WTC11 (cell line): ENCODE measurements at regions not wholly inside any gene's neighbourhood (a gene's known extent, or its start where the extent isn't known, plus 50 kb on each side); places are given as distances from the start of the nearest gene placed in this dataset.

Source experiments
- ATAC-seq: fragments of 200-7000 bp; cut with Tn5 transposase; 2 replicates; pipeline ENCODE4 v1.10.0; 2021; ENCODE audit warnings: mild to moderate bottlenecking, moderate library complexity
- CTCF ChIA-PET: fragments of 300-600 bp; sonication (Branson Sonifier 250); formaldehyde crosslinking; loops from one replicate; lab custom pipeline; 2021; ENCODE audit warnings: antibody characterized with exemption; lab: Charles Lee
- POLR2A ChIA-PET: fragments of 350-600 bp; sonication (Branson Sonifier 250); formaldehyde crosslinking; loops from one replicate; lab custom pipeline; 2021; ENCODE audit warnings: antibody characterized with exemption; lab: Charles Lee
- DNase-seq: peaks from one replicate; pipeline ENCODE4 v3.0.0; 2021; ENCODE audit warnings: low spot score
- H3K27ac Mint-ChIP-seq: 2 replicates; pipeline ENCODE4 v1.8.0; 2021; ENCODE audit warnings: mixed read lengths
- H3K27me3 Mint-ChIP-seq: 2 replicates; pipeline ENCODE4 v1.8.0; 2021; ENCODE audit warnings: low read depth, mild to moderate bottlenecking, moderate library complexity, mixed read lengths
- H3K36me3 Mint-ChIP-seq: 2 replicates; pipeline ENCODE4 v1.8.0; 2021; ENCODE audit warnings: mixed read lengths
- H3K4me1 Mint-ChIP-seq: 2 replicates; pipeline ENCODE4 v1.8.0; 2022; ENCODE audit warnings: mixed read lengths
- H3K4me3 Mint-ChIP-seq: 2 replicates; pipeline ENCODE4 v1.8.0; 2021; ENCODE audit warnings: mild to moderate bottlenecking, moderate library complexity, mixed read lengths
- H3K9me3 Mint-ChIP-seq: 2 replicates; pipeline ENCODE4 v1.8.0; 2021; ENCODE audit warnings: mixed read lengths
- EMX1 ChIP-seq: fragments of 250-450 bp; sonication (Bioruptor Pico); IDR thresholded peaks from 2 replicates; pipeline ENCODE4 v1.8.0; 2021; ENCODE audit warnings: mild to moderate bottlenecking
- IRF2 ChIP-seq: sonication (generic); formaldehyde crosslinking; IDR thresholded peaks from 2 replicates; pipeline ENCODE4 v1.8.0; 2022; ENCODE audit warnings: low read depth, missing genetic modification reagents, borderline replicate concordance
- OVOL2 ChIP-seq: fragments of 250-450 bp; sonication (Bioruptor Pico); IDR thresholded peaks from 2 replicates; pipeline ENCODE4 v1.9.0; 2021; ENCODE audit warnings: mild to moderate bottlenecking, borderline replicate concordance
- SOX15 ChIP-seq: fragments of 250-450 bp; sonication (Bioruptor Pico); IDR thresholded peaks from 2 replicates; pipeline ENCODE4 v1.9.0; 2021; ENCODE audit warnings: mild to moderate bottlenecking
- ZBTB21 ChIP-seq: sonication (generic); formaldehyde crosslinking; IDR thresholded peaks from 2 replicates; pipeline ENCODE4 v1.8.1; 2023; ENCODE audit warnings: mild to moderate bottlenecking, missing genetic modification reagents, borderline replicate concordance
- ZNF121 ChIP-seq: sonication (generic); formaldehyde crosslinking; IDR thresholded peaks from 2 replicates; pipeline ENCODE4 v1.8.0; 2023; ENCODE audit warnings: missing genetic modification reagents
- ZNF263 ChIP-seq: sonication (generic); formaldehyde crosslinking; IDR thresholded peaks from 2 replicates; pipeline ENCODE4 v1.8.1; 2022; ENCODE audit warnings: low read depth, mild to moderate bottlenecking, moderate library complexity, missing genetic modification reagents
- ZNF671 ChIP-seq: fragments of 250-450 bp; sonication (Bioruptor Pico); IDR thresholded peaks from 2 replicates; pipeline ENCODE4 v1.8.0; 2021; ENCODE audit warnings: mild to moderate bottlenecking
- TF ChIP-seq, protein P1 (sequence below): fragments of 250-450 bp; sonication (Bioruptor Pico); conservative IDR thresholded peaks from 2 replicates; pipeline ENCODE4 v1.9.0; 2021; ENCODE audit warnings: mild to moderate bottlenecking
- TF ChIP-seq, protein P2 (sequence below): sonication (generic); formaldehyde crosslinking; IDR thresholded peaks from 2 replicates; pipeline ENCODE4 v1.8.1; 2023; ENCODE audit warnings: mild to moderate bottlenecking, missing genetic modification reagents
- TF ChIP-seq, protein P3 (sequence below): sonication (generic); formaldehyde crosslinking; IDR thresholded peaks from 2 replicates; pipeline ENCODE4 v1.8.0; 2023; ENCODE audit warnings: mild to moderate bottlenecking, missing genetic modification reagents
- TF ChIP-seq, protein P4 (sequence below): sonication (generic); formaldehyde crosslinking; IDR thresholded peaks from 2 replicates; pipeline ENCODE4 v1.8.1; 2023; ENCODE audit warnings: mild to moderate bottlenecking, missing genetic modification reagents
- TF ChIP-seq, protein P5 (sequence below): sonication (generic); formaldehyde crosslinking; IDR thresholded peaks from 2 replicates; pipeline ENCODE4 v1.8.0; 2023; ENCODE audit warnings: missing genetic modification reagents, mild to moderate bottlenecking, borderline replicate concordance

DNA sequence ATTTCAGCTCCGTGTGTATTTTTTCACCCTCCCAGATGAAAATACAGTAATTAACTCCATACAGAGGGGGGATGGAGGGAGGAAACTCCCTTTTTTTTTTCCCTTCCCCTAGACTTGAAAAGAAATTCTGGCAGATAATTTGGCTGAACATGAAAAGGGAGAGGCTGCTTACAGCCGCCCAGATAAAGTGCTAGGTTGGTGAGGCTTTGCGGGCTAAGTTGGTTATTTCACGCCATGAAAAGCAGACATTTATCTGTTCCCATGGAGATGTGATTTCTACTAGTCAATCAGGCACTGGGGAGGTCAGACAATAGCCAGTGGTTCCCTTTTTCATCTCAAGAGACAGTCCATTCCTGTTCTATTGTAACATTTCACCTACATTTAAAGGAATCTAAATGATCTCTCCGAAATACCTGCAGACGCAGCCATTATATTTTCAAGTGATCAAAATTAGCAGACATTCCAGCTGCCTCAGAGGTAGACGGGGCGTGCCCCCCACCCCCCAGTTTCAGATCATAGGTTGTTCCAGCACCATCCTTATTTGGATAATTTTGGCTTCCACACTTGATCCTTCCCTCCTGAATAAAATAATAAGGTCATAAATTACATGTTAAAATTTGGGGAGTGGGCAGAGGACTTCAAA, 143.9 kb upstream of the ZNF217 start:
- CTCF ChIA-PET, result interaction anchor here (1.0 to 1.4 kb wide), 4 partner anchors 16 to 202 kb away, joined by 3 to 8 read pairs (median 4); no protein-coding TSS in a partner anchor
- H3K36me3 Mint-ChIP-seq, result no peaks in the 10 kb centered on the region
- DNase-seq (no peak), ATAC-seq (no peak)
- peak overlapping the region; percentile 99 for H3K27ac Mint-ChIP-seq
- H3K9me3 Mint-ChIP-seq, result no peaks in the 10 kb centered on the region
- peak overlapping the region; percentile 53 for H3K4me3 Mint-ChIP-seq
- POLR2A ChIA-PET, result interaction anchor here (0.8 to 2.1 kb wide), 4 partner anchors 15 to 147 kb away, joined by 3 to 12 read pairs (median 3); no protein-coding TSS in a partner anchor
- peaks cover 77% of the 10 kb centered on the region for H3K4me1 Mint-ChIP-seq
- TF ChIP-seq, protein P1, sequence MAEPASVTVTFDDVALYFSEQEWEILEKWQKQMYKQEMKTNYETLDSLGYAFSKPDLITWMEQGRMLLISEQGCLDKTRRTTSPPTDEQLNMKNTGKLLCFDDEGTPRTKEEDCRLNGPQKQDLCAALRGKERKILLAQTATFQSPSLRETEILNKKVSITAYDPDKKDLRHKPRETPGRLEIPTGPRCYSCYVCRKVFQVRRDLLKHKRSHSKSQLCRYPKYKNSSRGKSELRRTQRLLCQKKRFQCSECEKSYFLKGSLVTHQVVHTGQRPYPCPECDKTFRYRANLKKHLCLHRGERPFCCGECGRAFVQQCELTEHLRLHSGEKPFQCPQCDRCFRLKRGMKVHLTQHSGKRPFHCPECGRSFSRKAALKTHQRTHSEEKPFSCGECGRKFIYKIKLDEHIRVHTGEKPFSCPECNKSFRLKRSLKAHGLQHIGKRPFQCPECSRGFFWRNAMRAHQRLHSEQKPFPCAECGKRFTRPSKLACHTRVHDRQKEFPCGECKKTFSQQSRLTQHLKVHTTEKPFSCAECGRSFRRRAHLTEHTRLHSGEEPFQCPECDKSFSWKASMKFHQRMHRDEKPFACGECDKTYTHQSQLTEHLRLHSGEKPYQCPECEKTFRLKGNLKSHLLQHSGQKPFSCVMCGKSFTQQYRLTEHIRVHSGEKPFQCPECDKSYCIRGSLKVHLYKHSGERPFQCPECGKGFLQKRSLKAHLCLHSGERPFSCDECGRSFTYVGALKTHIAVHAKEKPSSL, result no peak
- TF ChIP-seq EMX1 (CRISPR knock-in tag), result no peak
- TF ChIP-seq, protein P2, sequence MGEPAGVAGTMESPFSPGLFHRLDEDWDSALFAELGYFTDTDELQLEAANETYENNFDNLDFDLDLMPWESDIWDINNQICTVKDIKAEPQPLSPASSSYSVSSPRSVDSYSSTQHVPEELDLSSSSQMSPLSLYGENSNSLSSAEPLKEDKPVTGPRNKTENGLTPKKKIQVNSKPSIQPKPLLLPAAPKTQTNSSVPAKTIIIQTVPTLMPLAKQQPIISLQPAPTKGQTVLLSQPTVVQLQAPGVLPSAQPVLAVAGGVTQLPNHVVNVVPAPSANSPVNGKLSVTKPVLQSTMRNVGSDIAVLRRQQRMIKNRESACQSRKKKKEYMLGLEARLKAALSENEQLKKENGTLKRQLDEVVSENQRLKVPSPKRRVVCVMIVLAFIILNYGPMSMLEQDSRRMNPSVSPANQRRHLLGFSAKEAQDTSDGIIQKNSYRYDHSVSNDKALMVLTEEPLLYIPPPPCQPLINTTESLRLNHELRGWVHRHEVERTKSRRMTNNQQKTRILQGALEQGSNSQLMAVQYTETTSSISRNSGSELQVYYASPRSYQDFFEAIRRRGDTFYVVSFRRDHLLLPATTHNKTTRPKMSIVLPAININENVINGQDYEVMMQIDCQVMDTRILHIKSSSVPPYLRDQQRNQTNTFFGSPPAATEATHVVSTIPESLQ (CRISPR knock-in tag), result no peak
- TF ChIP-seq ZNF121 (CRISPR knock-in tag), result no peak
- no peak for TF ChIP-seq ZBTB21 (CRISPR knock-in tag)
- TF ChIP-seq SOX15 (CRISPR knock-in tag), result no peak
- no peak for TF ChIP-seq ZNF263 (CRISPR knock-in tag)
- TF ChIP-seq ZNF671 (CRISPR knock-in tag), result no peak
- TF ChIP-seq, protein P3, sequence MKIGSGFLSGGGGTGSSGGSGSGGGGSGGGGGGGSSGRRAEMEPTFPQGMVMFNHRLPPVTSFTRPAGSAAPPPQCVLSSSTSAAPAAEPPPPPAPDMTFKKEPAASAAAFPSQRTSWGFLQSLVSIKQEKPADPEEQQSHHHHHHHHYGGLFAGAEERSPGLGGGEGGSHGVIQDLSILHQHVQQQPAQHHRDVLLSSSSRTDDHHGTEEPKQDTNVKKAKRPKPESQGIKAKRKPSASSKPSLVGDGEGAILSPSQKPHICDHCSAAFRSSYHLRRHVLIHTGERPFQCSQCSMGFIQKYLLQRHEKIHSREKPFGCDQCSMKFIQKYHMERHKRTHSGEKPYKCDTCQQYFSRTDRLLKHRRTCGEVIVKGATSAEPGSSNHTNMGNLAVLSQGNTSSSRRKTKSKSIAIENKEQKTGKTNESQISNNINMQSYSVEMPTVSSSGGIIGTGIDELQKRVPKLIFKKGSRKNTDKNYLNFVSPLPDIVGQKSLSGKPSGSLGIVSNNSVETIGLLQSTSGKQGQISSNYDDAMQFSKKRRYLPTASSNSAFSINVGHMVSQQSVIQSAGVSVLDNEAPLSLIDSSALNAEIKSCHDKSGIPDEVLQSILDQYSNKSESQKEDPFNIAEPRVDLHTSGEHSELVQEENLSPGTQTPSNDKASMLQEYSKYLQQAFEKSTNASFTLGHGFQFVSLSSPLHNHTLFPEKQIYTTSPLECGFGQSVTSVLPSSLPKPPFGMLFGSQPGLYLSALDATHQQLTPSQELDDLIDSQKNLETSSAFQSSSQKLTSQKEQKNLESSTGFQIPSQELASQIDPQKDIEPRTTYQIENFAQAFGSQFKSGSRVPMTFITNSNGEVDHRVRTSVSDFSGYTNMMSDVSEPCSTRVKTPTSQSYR, result no peak
- TF ChIP-seq IRF2 (CRISPR knock-in tag), result no peak
- TF ChIP-seq, protein P4, sequence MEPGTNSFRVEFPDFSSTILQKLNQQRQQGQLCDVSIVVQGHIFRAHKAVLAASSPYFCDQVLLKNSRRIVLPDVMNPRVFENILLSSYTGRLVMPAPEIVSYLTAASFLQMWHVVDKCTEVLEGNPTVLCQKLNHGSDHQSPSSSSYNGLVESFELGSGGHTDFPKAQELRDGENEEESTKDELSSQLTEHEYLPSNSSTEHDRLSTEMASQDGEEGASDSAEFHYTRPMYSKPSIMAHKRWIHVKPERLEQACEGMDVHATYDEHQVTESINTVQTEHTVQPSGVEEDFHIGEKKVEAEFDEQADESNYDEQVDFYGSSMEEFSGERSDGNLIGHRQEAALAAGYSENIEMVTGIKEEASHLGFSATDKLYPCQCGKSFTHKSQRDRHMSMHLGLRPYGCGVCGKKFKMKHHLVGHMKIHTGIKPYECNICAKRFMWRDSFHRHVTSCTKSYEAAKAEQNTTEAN (CRISPR knock-in tag), result no peak
- TF ChIP-seq, protein P5, sequence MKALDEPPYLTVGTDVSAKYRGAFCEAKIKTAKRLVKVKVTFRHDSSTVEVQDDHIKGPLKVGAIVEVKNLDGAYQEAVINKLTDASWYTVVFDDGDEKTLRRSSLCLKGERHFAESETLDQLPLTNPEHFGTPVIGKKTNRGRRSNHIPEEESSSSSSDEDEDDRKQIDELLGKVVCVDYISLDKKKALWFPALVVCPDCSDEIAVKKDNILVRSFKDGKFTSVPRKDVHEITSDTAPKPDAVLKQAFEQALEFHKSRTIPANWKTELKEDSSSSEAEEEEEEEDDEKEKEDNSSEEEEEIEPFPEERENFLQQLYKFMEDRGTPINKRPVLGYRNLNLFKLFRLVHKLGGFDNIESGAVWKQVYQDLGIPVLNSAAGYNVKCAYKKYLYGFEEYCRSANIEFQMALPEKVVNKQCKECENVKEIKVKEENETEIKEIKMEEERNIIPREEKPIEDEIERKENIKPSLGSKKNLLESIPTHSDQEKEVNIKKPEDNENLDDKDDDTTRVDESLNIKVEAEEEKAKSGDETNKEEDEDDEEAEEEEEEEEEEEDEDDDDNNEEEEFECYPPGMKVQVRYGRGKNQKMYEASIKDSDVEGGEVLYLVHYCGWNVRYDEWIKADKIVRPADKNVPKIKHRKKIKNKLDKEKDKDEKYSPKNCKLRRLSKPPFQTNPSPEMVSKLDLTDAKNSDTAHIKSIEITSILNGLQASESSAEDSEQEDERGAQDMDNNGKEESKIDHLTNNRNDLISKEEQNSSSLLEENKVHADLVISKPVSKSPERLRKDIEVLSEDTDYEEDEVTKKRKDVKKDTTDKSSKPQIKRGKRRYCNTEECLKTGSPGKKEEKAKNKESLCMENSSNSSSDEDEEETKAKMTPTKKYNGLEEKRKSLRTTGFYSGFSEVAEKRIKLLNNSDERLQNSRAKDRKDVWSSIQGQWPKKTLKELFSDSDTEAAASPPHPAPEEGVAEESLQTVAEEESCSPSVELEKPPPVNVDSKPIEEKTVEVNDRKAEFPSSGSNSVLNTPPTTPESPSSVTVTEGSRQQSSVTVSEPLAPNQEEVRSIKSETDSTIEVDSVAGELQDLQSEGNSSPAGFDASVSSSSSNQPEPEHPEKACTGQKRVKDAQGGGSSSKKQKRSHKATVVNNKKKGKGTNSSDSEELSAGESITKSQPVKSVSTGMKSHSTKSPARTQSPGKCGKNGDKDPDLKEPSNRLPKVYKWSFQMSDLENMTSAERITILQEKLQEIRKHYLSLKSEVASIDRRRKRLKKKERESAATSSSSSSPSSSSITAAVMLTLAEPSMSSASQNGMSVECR, result no peak
- TF ChIP-seq OVOL2 (CRISPR knock-in tag), result no peak
- no peaks in the 10 kb centered on the region for H3K27me3 Mint-ChIP-seq
